Neuronal stem cell (in vitro differentiated cells): ENCODE measurements at regions not wholly inside any gene's neighbourhood (a gene's known extent, or its start where the extent isn't known, plus 50 kb on each side); places are given as distances from the start of the nearest gene placed in this dataset.
A peak's percentile ranks its signal among the peaks of the same experiment; 100 is the strongest.

Source experiments
- DNase-seq: peaks from one replicate; pipeline ENCODE4 v3.0.0-alpha.2; 2013; ENCODE audit warnings: low spot score
- H2AFZ ChIP-seq: one replicate; pipeline ENCODE4 v1.6.1; 2013; ENCODE audit warnings: mild to moderate bottlenecking, low read length, inconsistent platforms
- H2AK5ac ChIP-seq: 2 replicates; pipeline ENCODE4 v1.6.1; 2013; ENCODE audit warnings: low read depth, mild to moderate bottlenecking, inconsistent platforms, low read length, moderate library complexity, mixed read lengths
- H2BK120ac ChIP-seq: 2 replicates; pipeline ENCODE4 v1.6.1; 2013; ENCODE audit warnings: low read depth, mild to moderate bottlenecking, inconsistent platforms, low read length, moderate library complexity, mixed read lengths
- H2BK12ac ChIP-seq: one replicate; pipeline ENCODE4 v1.6.1; 2013; ENCODE audit warnings: low read length, inconsistent platforms
- H2BK15ac ChIP-seq: 2 replicates; pipeline ENCODE4 v1.6.1; 2013; ENCODE audit warnings: mild to moderate bottlenecking, low read length, inconsistent platforms, mixed read lengths
- H2BK5ac ChIP-seq: one replicate; pipeline ENCODE4 v1.6.1; 2013; ENCODE audit warnings: inconsistent platforms, mild to moderate bottlenecking, low read length, moderate library complexity
- H3K14ac ChIP-seq: one replicate; pipeline ENCODE4 v1.6.1; 2013; ENCODE audit warnings: low read length, inconsistent platforms
- H3K18ac ChIP-seq: 2 replicates; pipeline ENCODE4 v1.6.1; 2013; ENCODE audit warnings: low read length, inconsistent platforms
- H3K23ac ChIP-seq: 2 replicates; pipeline ENCODE4 v1.6.1; 2013; ENCODE audit warnings: low read depth, mild to moderate bottlenecking, mixed read lengths, low read length, inconsistent platforms; ENCODE audit not compliant: poor library complexity
- H3K27ac ChIP-seq: replicated peaks from 3 replicates; pipeline ENCODE4 v1.5.1; 2013; ENCODE audit warnings: low read length, inconsistent platforms
- H3K27me3 ChIP-seq, 3 experiments: 2 replicates each; pipeline ENCODE4 v1.6.1; 2013; ENCODE audit warnings: low read length in 3 of 3, mild to moderate bottlenecking in 2 of 3, inconsistent platforms in 1 of 3, low read depth in 1 of 3, mixed read lengths in 1 of 3, moderate library complexity in 1 of 3; ENCODE audit not compliant: control insufficient read depth in 3 of 3, insufficient read depth in 3 of 3
- H3K36me3 ChIP-seq, 2 donors: replicated peaks in 1 of 2; 2 replicates each; pipeline ENCODE4 v1.6.1; 2013; ENCODE audit warnings: low read length in 2 of 2; ENCODE audit not compliant: control insufficient read depth in 2 of 2, insufficient read depth in 2 of 2
- H3K4ac ChIP-seq: 2 replicates; pipeline ENCODE4 v1.6.1; 2013; ENCODE audit warnings: inconsistent platforms, mild to moderate bottlenecking, low read length, moderate library complexity
- H3K4me1 ChIP-seq, 2 donors: 1 replicate in 1 of 2; 2 replicates in 1 of 2; pipeline ENCODE4 v1.6.1; 2013; ENCODE audit warnings: low read length in 2 of 2, low read depth in 1 of 2; ENCODE audit not compliant: control insufficient read depth in 2 of 2, insufficient read depth in 1 of 2
- H3K4me2 ChIP-seq: one replicate; pipeline ENCODE4 v1.6.1; 2013; ENCODE audit warnings: mild to moderate bottlenecking, low read length, inconsistent platforms; ENCODE audit not compliant: insufficient read depth, poor library complexity, severe bottlenecking
- H3K4me3 ChIP-seq, 2 donors: 2 replicates each; pipeline ENCODE4 v1.5.1; 2013; ENCODE audit warnings: low read length in 2 of 2, mild to moderate bottlenecking in 2 of 2, inconsistent platforms in 1 of 2, moderate library complexity in 1 of 2
- H3K79me1 ChIP-seq: one replicate; pipeline ENCODE4 v1.6.1; 2013; ENCODE audit warnings: low read depth, mild to moderate bottlenecking, inconsistent platforms, low read length, moderate library complexity
- H3K9ac ChIP-seq: one replicate; pipeline ENCODE4 v1.6.1; 2013; ENCODE audit warnings: mild to moderate bottlenecking, low read depth, low read length, inconsistent platforms; ENCODE audit not compliant: poor library complexity
- H3K9me3 ChIP-seq, 2 donors: replicated peaks in 1 of 2; 2 replicates each; pipeline versions ENCODE3 to v1.6.1; 2013; ENCODE audit warnings: low read length in 2 of 2, mild to moderate bottlenecking in 2 of 2, inconsistent platforms in 1 of 2, low read depth in 1 of 2, mixed read lengths in 1 of 2, moderate library complexity in 1 of 2; ENCODE audit not compliant: control insufficient read depth in 2 of 2, insufficient read depth in 1 of 2
- H4K8ac ChIP-seq: one replicate; pipeline ENCODE4 v1.6.1; 2013; ENCODE audit warnings: low read depth, mild to moderate bottlenecking, inconsistent platforms, low read length, moderate library complexity
- H4K91ac ChIP-seq: one replicate; pipeline ENCODE4 v1.6.1; 2013; ENCODE audit warnings: low read length, low read depth, mild to moderate bottlenecking, inconsistent platforms; ENCODE audit not compliant: poor library complexity
- WGBS, 2 donors: extraction: QIAGEN DNeasy Blood & Tissue Kit; methylation state at CpG; one replicate each; pipeline ENCODE4 v1.1.7; 2013; ENCODE audit warnings: missing lambda C conversion rate in 2 of 2, mixed read lengths in 1 of 2; ENCODE audit not compliant: insufficient read length in 2 of 2, insufficient replicate concordance in 1 of 2; ENCODE audit errors: extremely low coverage in 2 of 2; 5-methylcytosine and 5-hydroxymethylcytosine counted together

DNA sequence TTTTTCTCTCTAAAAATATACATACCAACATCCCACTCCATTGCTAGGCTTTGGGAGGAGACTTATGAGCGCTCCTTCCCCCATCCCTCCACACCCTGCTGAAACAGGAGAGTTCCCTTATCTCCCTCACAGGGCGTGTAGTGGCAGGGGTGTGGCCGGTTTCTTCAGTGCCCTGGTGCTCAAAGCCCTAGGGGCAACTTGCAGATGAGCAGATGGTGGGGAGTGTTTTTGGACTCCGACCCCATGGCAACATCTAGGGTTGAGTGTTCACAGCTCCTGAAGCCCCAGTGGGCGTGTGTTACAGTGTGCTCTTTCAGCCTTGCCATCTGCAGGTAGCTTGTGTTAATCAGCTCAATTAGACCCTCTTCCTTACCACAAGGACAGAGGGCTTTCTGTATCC is 409.5 kb downstream of the MAT2B start:
- Histone ChIP-seq H3K27me3 (no peaks in the 10 kb centered on the region), H3K27ac (no peak overlapping the region)
- WGBS, 2 donors = no CpG with 5 or more reads among the region's 5 CpGs

DNA sequence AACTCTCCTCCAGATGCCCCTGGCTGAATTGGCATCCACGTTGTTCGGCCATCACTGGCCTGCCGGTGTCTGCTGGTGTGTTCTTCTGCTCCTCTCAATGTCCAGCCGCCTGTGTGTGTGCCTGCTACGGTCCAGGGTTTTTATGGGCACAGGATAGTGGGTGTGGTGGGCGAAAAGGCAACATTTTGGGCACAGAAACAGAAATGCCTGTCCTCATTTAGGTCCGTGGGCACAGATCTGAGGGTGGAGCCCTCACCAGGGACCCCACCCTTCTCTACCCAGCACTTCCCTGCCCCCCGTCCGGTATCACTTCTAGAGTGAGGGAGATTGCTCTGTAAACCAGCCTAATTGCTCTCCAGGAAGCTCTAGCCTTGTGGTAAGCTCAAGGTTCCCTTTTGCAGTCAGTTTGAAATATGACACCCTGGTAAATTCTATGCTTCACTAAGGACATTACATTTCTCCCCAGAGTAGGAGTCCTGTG is 410.1 kb downstream of the MAT2B start:
- Histone ChIP-seq H3K36me3 (no peaks in the 10 kb centered on the region), H3K4me1 (peaks cover 0 to 2% of the 10 kb centered on the region in 2 donors), H2AK5ac (no peak overlapping the region), H3K4ac (no peak overlapping the region), H2BK5ac (no peak overlapping the region), H2BK12ac (no peak overlapping the region), H4K8ac (no peak overlapping the region), H3K4me2 (no peak overlapping the region), H3K14ac (no peak overlapping the region), H3K4me3 (no peak overlapping the region), H3K23ac (no peak overlapping the region), H3K79me1 (no peaks in the 10 kb centered on the region), H3K9ac (no peak overlapping the region), H3K27me3 (no peaks in the 10 kb centered on the region), H3K27ac (no peak overlapping the region), H4K91ac (no peak overlapping the region), H3K9me3 (peaks cover 0 to 2% of the 10 kb centered on the region in 2 donors), H2AFZ (peak overlapping the region; percentile 68), H2BK120ac (no peak overlapping the region), H2BK15ac (no peak overlapping the region), H3K18ac (no peak overlapping the region)
- WGBS, 2 donors = no CpG with 5 or more reads among the region's 9 CpGs
- DNase-seq = no peak

More for the DNA sequence above, 409.5 kb downstream of the MAT2B start:
- H2AFZ ChIP-seq = no peak overlapping the region
- H3K9ac ChIP-seq = no peak overlapping the region
- H4K91ac ChIP-seq = no peak overlapping the region
- no peak overlapping the region for H2BK5ac ChIP-seq
- H2BK120ac ChIP-seq = no peak overlapping the region
- H3K36me3 ChIP-seq = no peaks in the 10 kb centered on the region
- no peak overlapping the region for H2BK15ac ChIP-seq
- DNase-seq = no peak
- no peak overlapping the region for H3K4me2 ChIP-seq
- peaks cover 0 to 2% of the 10 kb centered on the region in 2 donors for H3K4me1 ChIP-seq
- no peak overlapping the region for H4K8ac ChIP-seq
- H3K4ac ChIP-seq = no peak overlapping the region
- no peaks in the 10 kb centered on the region for H3K79me1 ChIP-seq
- no peak overlapping the region for H3K4me3 ChIP-seq
- no peaks in the 10 kb centered on the region for H3K9me3 ChIP-seq
- H2BK12ac ChIP-seq = no peak overlapping the region
- peak overlapping the region; percentile 53 for H3K18ac ChIP-seq
- H2AK5ac ChIP-seq = no peak overlapping the region
- H3K14ac ChIP-seq = no peak overlapping the region
- no peak overlapping the region for H3K23ac ChIP-seq

DNA sequence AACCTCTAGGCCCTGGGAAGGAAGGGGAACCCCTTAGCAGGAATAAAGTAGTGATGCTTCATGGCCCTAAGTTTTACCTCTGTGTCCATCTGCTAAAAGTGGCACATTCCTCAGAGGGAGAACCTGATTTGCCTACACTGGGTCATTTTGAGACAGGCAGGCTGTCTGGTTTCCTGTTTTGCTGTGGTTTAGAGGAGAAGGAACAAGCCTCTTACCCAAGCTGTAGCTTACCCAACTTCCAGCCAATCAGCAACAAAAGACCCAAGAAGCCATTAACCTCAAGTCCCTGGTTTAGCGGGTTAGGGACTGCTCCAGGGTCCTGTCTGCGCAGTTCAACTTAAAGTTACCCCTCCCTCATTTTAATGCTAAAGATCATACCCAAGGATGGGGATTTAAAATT is 411.0 kb downstream of the MAT2B start:
- H4K91ac ChIP-seq = no peak overlapping the region
- H2BK120ac ChIP-seq = no peak overlapping the region
- H2AFZ ChIP-seq = peak overlapping the region; percentile 68
- H3K4me3 ChIP-seq = no peak overlapping the region
- H3K27ac ChIP-seq = no peak overlapping the region
- no peak overlapping the region for H2BK15ac ChIP-seq
- no peaks in the 10 kb centered on the region for H3K27me3 ChIP-seq
- H3K9ac ChIP-seq = no peak overlapping the region
- H3K79me1 ChIP-seq = no peaks in the 10 kb centered on the region
- H2AK5ac ChIP-seq = no peak overlapping the region
- DNase-seq = no peak
- H3K18ac ChIP-seq = no peak overlapping the region
- H3K4me2 ChIP-seq = no peak overlapping the region
- H4K8ac ChIP-seq = no peak overlapping the region
- H3K23ac ChIP-seq = no peak overlapping the region
- H3K4ac ChIP-seq = no peak overlapping the region
- H2BK5ac ChIP-seq = no peak overlapping the region
- peaks cover 0 to 2% of the 10 kb centered on the region in 2 donors for H3K4me1 ChIP-seq
- peaks cover 0 to 2% of the 10 kb centered on the region in 2 donors for H3K9me3 ChIP-seq
- H3K36me3 ChIP-seq = no peaks in the 10 kb centered on the region
- H3K14ac ChIP-seq = no peak overlapping the region
- no CpG with 5 or more reads among the region's 2 CpGs for WGBS, 2 donors
- H2BK12ac ChIP-seq = no peak overlapping the region

DNA sequence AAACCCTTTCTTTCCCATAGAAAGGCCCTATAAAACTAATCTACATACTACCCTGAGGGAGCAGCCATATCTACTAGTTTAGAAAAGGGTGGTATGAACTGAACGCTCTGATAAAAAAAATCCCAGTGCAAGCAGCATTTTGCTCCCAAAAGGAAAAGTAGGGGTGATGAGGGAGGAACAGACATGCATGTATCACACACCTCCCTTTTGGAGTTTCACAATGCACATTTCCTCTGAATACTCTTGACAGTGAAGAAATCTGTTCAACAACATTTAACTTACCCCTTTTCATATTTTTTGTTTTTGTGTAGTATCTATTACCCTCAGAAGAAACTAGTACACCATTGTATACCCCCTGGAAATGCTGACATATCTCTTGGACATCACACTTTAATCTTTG is 411.4 kb downstream of the MAT2B start:
- no peak overlapping the region for H2BK120ac ChIP-seq
- no peak overlapping the region for H3K4me2 ChIP-seq
- H3K14ac ChIP-seq = no peak overlapping the region
- no peak overlapping the region for H4K8ac ChIP-seq
- no peak overlapping the region for H3K4me3 ChIP-seq
- peaks cover 0 to 2% of the 10 kb centered on the region in 2 donors for H3K4me1 ChIP-seq
- no peak for DNase-seq
- H3K4ac ChIP-seq = no peak overlapping the region
- no peak overlapping the region for H3K18ac ChIP-seq
- no peaks in the 10 kb centered on the region for H3K36me3 ChIP-seq
- peaks cover 0 to 2% of the 10 kb centered on the region in 2 donors for H3K9me3 ChIP-seq
- H2BK12ac ChIP-seq = no peak overlapping the region
- no peak overlapping the region for H2AK5ac ChIP-seq
- WGBS, 2 donors = no CpG with 5 or more reads among the region's 1 CpG
- H2BK15ac ChIP-seq = no peak overlapping the region
- no peak overlapping the region for H3K27ac ChIP-seq
- no peak overlapping the region for H2BK5ac ChIP-seq
- H3K27me3 ChIP-seq = no peaks in the 10 kb centered on the region
- H4K91ac ChIP-seq = no peak overlapping the region
- no peaks in the 10 kb centered on the region for H3K79me1 ChIP-seq
- no peak overlapping the region for H3K23ac ChIP-seq
- H3K9ac ChIP-seq = no peak overlapping the region
- no peak overlapping the region for H2AFZ ChIP-seq
